ENCODE measurements at regions not wholly inside any gene's neighbourhood (a gene's known extent, or its start where the extent isn't known, plus 50 kb on each side); places are given as distances from the start of the nearest gene placed in this dataset.

DNA sequence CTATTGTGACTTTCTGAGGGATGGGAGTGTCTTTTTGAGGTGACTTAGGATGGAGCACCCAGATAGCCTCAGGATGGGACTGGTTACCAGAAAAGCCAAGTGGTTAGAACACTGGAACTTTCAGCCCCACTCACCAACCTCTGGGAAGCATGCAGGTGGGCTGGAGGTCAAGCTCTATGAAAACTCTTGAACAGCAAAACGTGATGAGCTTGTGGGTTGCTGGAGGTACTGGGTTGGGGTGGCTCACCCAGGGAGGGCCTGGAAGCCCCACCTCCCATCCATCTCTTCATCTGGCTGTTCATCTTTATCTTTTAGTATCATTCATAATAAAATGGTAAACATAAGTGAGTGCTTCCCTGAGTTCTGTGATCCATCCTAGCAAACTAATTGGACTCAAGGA lies 216.4 kb downstream of the SPP2 start:
- no peaks in the 10 kb centered on the region for H3K27me3 ChIP-seq
- WGBS, 2 donors (ENCODE audit: low coverage in 1 of 2): 94% methylated on average over 1 of the region's 1 CpG; no CpG with 5 or more reads in 1 of the 2 donors
- no peaks in the 10 kb centered on the region for H3K9me3 ChIP-seq
- DNase-seq: no peak
- no peak overlapping the region for H3K27ac ChIP-seq
- peaks cover 0 to 10% (median 0%) of the 10 kb centered on the region in 4 donors for H3K4me1 ChIP-seq
- intact Hi-C loops (cut with DNase I; ENCODE audit: low total_unique reads): no loop called here
- H3K4me3 ChIP-seq: no peak overlapping the region
- TF ChIP-seq POLR2AphosphoS5 (IDR thresholded peaks at IDR 0.05): no peak
- in situ Hi-C loops (cut with MboI; ENCODE audit: low pct_ligation_motif_present in 1 of 4, low pct_unique_long_range_greater_than_20kb in 1 of 4, low sequenced_read_pairs in 3 of 4): loop anchor here in 1 of 4 donors (25.0 kb wide), 1 partner anchor 130 kb away; no protein-coding TSS in a partner anchor
- no peaks in the 10 kb centered on the region for H3K36me3 ChIP-seq

DNA sequence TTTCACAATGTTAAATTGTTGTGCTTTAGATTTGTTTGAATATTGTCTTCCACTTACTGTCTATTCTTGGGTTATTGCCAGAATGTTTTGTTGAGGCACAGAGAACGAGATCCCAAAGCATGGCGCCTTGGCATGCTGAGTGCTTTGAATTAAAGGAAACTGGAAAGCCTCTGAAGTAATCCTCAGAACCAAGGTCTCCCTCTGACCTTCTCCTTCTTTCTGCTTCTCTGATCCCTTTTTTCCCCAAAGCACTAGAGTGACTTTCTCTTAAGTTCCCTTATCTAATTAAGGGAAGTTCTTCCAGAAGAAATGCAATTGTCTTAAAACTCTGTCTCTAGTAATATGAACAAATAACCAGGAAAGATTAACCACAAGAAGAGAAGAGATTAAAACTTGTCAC lies 214.7 kb downstream of the SPP2 start:
- H3K9me3 ChIP-seq: no peaks in the 10 kb centered on the region
- peaks cover 0 to 7% (median 0%) of the 10 kb centered on the region in 4 donors for H3K4me1 ChIP-seq
- intact Hi-C loops (cut with DNase I; ENCODE audit: low total_unique reads): no loop called here
- H3K4me3 ChIP-seq: no peak overlapping the region
- no peaks in the 10 kb centered on the region for H3K36me3 ChIP-seq
- in situ Hi-C loops (cut with MboI; ENCODE audit: low pct_ligation_motif_present in 1 of 4, low pct_unique_long_range_greater_than_20kb in 1 of 4, low sequenced_read_pairs in 3 of 4): loop anchor here in 1 of 4 donors (25.0 kb wide), 1 partner anchor 128 kb away; no protein-coding TSS in a partner anchor
- H3K27me3 ChIP-seq: no peaks in the 10 kb centered on the region
- WGBS, 2 donors (ENCODE audit: low coverage in 1 of 2): 90 to 100% methylated on average over 1 to 2 of the region's 2 CpGs
- H3K27ac ChIP-seq: no peak overlapping the region
- TF ChIP-seq POLR2A (IDR thresholded peaks at IDR 0.05) (no peak), POLR2AphosphoS5 (IDR thresholded peaks at IDR 0.05) (no peak), CTCF (IDR thresholded peaks at IDR 0.05) (no peak), EP300 (IDR thresholded peaks at IDR 0.05; ENCODE audit: low read depth) (no peak)
- no peak for DNase-seq

DNA sequence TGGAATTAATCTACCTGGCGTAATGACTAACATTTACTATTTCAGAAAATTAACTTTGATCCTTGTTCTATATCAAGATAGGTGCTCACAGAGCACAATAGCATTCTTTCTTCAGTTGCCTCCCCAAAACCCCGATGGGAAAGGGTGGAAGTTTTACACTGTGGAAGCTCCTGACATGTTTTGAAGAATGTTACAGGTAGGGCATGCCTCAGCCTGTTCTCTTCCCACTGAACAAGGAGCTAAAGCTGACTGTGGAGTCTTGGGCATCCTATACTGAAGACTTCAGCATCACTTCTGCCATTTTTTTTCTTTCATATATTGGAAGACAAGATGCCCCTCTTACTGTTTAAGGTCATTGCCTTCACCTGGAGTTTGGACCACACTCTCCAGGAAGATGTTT lies 211.2 kb downstream of the SPP2 start:
- Histone ChIP-seq H3K27me3 (no peaks in the 10 kb centered on the region), H3K4me3 (no peak overlapping the region), H3K27ac (no peak overlapping the region), H3K4me1 (peaks cover 0 to 9% (median 0%) of the 10 kb centered on the region in 4 donors), H3K36me3 (no peaks in the 10 kb centered on the region), H3K9me3 (no peaks in the 10 kb centered on the region)
- intact Hi-C loops (cut with DNase I; ENCODE audit: low total_unique reads): no loop called here
- no peak for DNase-seq
- WGBS, 2 donors (ENCODE audit: low coverage in 1 of 2): 75 to 79% methylated on average over 2 of the region's 2 CpGs
- TF ChIP-seq POLR2AphosphoS5 (IDR thresholded peaks at IDR 0.05) (no peak), CTCF (IDR thresholded peaks at IDR 0.05) (no peak), EP300 (IDR thresholded peaks at IDR 0.05; ENCODE audit: low read depth) (no peak), POLR2A (IDR thresholded peaks at IDR 0.05) (no peak)
- in situ Hi-C loops (cut with MboI; ENCODE audit: low pct_ligation_motif_present in 1 of 4, low pct_unique_long_range_greater_than_20kb in 1 of 4, low sequenced_read_pairs in 3 of 4): loop anchor here in 1 of 4 donors (25.0 kb wide), 1 partner anchor 124 kb away; no protein-coding TSS in a partner anchor

- TF ChIP-seq POLR2AphosphoS5 (IDR thresholded peaks at IDR 0.05): no peak
- no peak for TF ChIP-seq POLR2A (IDR thresholded peaks at IDR 0.05)
- no peak for TF ChIP-seq EP300 (IDR thresholded peaks at IDR 0.05; ENCODE audit: low read depth)
- TF ChIP-seq CTCF (IDR thresholded peaks at IDR 0.05): no peak
- peaks cover 0 to 9% (median 0%) of the 10 kb centered on the region in 4 donors for H3K4me1 ChIP-seq
- intact Hi-C loops (cut with DNase I; ENCODE audit: low total_unique reads): no loop called here
- H3K36me3 ChIP-seq: no peaks in the 10 kb centered on the region
- in situ Hi-C loops (cut with MboI; ENCODE audit: low pct_ligation_motif_present in 1 of 4, low pct_unique_long_range_greater_than_20kb in 1 of 4, low sequenced_read_pairs in 3 of 4): loop anchor here in 1 of 4 donors (25.0 kb wide), 1 partner anchor 122 kb away; no protein-coding TSS in a partner anchor
- no peaks in the 10 kb centered on the region for H3K9me3 ChIP-seq
- H3K27ac ChIP-seq: no peak overlapping the region
- H3K27me3 ChIP-seq: no peaks in the 10 kb centered on the region
- DNase-seq: no peak
- 70 to 84% methylated on average over 1 to 2 of the region's 2 CpGs for WGBS, 2 donors (ENCODE audit: low coverage in 1 of 2)
- H3K4me3 ChIP-seq: no peak overlapping the region
Observed at GRCh38 chr2:234259440-234259839, 208.9 kb downstream of the SPP2 start.

Measured in transverse colon (tissue), 4 donors.